Spleen (tissue), 7 donors: ENCODE measurements at regions not wholly inside any gene's neighbourhood (a gene's known extent, or its start where the extent isn't known, plus 50 kb on each side); places are given as distances from the start of the nearest gene placed in this dataset.

Experiments used
- POLR2A ChIP-seq, 3 donors: fragments of 450-650 bp; IDR thresholded peaks; one replicate each; pipeline ENCODE4 v1.5.1; 2017; ENCODE audit warnings: antibody characterized with exemption in 3 of 3, mild to moderate bottlenecking in 1 of 3
- POLR2AphosphoS5 ChIP-seq, 3 donors: sonication (generic); formaldehyde crosslinking; IDR thresholded peaks; one replicate each; pipeline ENCODE4 v1.5.1; 2017; ENCODE audit warnings: antibody characterized with exemption in 3 of 3
- TF ChIP-seq, protein P1 (sequence below), 11 experiments: fragments of 200-600 bp in 7 of 11; fragments of 450-650 bp in 4 of 11; sonication (generic) in 4 of 11; IDR thresholded peaks in 8 of 11; conservative IDR thresholded peaks in 3 of 11; 1 replicate in 7 of 11; 2 replicates in 4 of 11; pipeline versions ENCODE4 v1.4.0 to v1.8.0; 2016 to 2021; ENCODE audit warnings: antibody characterized with exemption in 11 of 11, inconsistent platforms in 4 of 11, mild to moderate bottlenecking in 1 of 11
- donor health status: DM: no; HTN: no; CAD: no; lungs with moderate emphysema.
- donor health status: DM: no; HTN: no; CAD: no.
- donor health status: DM: no; HTN: no; CAD: no.

DNA sequence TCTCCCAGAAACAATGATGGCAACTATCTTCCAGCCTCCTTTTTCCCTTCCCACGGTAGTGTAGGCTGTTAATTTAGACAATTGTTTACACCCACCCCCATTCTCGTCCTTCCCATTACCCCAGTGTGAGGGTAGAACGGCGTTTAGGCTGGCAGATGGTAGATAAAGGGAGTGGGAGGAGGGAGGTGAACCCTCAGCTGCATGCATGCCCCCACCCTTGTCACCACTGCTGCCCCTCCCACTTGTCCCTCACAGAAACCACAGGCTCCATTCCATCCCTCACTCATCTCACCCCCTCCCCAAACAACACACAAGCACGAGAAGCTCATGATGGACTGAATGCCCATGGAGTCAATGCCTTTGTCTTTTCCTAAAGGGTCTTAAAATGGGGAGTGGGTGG, 107.9 kb upstream of the PARD3B start:
- TF ChIP-seq, protein P1, sequence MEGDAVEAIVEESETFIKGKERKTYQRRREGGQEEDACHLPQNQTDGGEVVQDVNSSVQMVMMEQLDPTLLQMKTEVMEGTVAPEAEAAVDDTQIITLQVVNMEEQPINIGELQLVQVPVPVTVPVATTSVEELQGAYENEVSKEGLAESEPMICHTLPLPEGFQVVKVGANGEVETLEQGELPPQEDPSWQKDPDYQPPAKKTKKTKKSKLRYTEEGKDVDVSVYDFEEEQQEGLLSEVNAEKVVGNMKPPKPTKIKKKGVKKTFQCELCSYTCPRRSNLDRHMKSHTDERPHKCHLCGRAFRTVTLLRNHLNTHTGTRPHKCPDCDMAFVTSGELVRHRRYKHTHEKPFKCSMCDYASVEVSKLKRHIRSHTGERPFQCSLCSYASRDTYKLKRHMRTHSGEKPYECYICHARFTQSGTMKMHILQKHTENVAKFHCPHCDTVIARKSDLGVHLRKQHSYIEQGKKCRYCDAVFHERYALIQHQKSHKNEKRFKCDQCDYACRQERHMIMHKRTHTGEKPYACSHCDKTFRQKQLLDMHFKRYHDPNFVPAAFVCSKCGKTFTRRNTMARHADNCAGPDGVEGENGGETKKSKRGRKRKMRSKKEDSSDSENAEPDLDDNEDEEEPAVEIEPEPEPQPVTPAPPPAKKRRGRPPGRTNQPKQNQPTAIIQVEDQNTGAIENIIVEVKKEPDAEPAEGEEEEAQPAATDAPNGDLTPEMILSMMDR (IDR thresholded peaks at IDR 0.05 in 8 of 11, conservative IDR thresholded peaks at IDR 0.05 in 3 of 11): no peak
- TF ChIP-seq POLR2AphosphoS5 (IDR thresholded peaks at IDR 0.05): no peak
- no peak for TF ChIP-seq POLR2A (IDR thresholded peaks at IDR 0.05)
